HL-60/S4 treated with retinoic acid at 250 ng/mL for 4 days and 3 days (cell line): ENCODE measurements at regions not wholly inside any gene's neighbourhood (a gene's known extent, or its start where the extent isn't known, plus 50 kb on each side); places are given as distances from the start of the nearest gene placed in this dataset.

Experiments
- in situ Hi-C: fragments of 300-500 bp; cut with MboI; formaldehyde crosslinking; loops from 2 replicates; pipeline ENCODE4 v1.7.0; 2022; ENCODE audit warnings: low sequenced_read_pairs

DNA sequence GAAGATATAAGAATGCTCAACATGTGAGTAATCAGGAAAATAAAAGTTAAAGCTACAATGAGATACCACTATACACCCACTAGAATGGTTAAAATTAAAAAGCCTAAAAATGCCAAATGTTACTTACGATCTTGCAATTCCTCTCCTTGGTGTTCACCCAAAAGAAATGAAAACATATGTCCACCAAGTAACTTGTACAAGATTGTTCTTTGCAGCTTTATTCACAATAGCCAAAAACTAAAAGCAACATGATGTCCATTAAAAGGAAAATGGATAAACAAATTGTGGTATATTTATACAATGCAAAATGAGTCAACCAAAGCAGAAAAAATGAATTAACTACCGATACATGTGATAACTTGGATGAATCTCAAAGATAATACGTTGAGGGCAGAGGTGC is 301.6 kb upstream of the THBS1 start:
- in situ Hi-C loops = no loop called here

DNA sequence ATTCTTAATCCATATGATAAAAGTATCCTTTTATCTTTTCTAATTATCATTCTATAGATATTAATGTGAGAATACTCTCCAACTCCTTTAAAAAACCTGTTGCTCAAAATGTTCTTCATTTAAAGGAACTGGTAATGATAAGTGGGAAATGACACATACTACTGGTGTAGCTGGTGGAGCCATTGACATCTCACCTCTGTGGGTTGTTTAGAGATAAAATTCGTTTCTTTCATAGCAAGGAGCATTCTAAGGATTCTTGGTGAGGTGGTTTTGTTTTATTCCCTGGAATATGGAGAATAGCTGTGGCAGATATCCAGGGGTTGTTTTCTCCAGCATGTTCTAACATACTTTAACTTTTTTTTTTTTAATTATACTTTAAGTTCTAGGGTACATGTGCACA is 299.8 kb upstream of the THBS1 start:
- in situ Hi-C loops = no loop called here

DNA sequence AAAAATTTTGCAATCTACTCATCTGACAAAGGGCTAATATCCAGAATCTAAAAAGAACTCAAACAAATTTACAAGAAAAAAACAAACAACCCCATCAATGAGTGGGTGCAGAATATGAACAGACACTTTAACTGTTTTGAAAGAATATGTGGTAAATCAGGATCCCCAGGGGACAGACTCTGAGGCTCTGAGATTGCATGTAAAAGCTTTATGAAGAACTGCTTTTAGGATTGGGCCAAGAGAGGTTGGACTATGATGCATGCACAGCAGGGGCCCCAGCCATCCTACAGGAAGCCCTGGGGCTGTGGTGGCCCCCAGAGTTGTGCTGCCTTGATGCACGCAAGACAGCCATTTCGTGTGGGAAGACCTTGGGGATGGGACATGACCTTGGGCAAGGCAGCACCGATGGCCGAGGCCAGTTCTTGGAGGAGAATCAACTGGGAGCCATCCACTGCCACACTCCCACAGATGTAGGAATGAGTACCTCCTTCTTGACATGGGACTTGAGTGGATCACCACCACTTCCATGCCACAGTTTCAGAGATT is 298.1 kb upstream of the THBS1 start:
- in situ Hi-C loops = no loop called here

DNA sequence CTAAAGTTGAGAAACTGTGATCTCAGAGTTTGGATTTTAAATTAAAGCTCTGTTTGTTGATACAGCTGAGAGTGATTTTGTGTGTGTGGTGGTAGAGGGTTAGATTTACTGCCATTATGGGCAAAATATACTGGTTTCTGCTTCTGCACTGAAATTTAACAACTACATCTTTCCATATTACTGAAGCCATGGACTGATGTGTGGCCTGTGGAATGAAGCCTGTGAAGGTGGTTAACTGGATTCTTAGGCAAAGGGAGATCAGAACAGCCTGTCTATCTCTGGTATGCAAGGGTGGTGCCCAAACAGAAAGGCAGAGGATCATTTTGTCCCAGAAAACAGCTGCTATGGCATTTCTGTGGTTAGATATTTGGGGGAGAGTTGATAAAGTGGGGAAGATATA is 297.3 kb upstream of the THBS1 start:
- in situ Hi-C loops = no loop called here

DNA sequence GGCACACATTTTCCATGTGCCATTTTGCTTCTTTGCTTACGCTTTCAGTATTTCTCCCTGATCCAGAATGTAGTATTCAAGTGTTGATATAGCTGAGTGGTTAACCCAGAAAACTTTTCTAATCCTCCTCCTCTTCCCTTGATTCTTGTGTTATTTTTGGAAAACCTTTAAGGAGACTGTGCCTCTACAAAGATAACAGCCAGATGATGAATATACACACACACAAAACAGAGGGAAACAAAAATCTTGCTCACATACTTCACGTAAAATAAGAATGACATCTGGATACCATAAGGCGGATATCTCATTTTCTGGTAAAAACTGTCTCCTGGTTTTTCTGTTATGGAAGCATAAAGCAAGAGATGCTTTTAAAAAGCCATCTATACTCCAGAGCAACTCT is 295.8 kb upstream of the THBS1 start:
- in situ Hi-C loops = no loop called here

DNA sequence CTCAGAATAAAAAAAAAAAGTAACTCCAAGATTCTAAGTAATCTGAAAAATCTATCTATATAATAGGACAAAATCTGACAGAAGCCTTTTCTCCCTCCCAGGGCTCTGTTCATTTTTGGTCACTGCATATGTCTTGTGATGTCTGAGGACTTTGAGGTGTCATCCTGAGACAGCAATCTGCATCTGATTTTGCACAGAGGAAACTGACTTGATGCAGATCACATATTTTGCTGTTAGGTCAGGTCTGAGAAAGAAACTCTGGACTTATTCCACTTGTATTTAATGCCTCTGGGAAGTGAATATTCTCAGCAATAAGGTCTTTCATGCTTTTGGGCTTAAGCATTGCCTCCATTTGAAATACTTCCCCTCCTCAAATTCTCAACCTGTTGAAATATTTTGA is 295.2 kb upstream of the THBS1 start:
- in situ Hi-C loops = no loop called here

DNA sequence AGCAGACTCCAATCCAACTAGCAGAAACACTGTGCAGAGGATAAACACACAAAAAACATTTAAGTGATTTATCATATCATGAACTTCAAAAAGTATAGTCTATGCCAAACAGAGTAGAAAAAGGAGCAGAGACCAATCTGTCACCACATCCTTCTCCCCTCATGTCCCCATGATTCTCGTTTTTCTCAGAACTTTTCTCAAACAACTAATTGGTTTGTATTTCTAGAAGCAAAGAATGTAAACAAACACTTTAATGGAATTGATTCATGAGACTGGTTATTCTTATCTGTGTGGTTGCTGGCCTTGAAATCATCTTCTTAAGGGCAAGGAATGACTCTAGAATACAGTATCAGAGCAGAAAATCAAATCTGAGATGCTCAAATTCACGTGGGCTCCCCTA is 294.2 kb upstream of the THBS1 start:
- in situ Hi-C loops = no loop called here

DNA sequence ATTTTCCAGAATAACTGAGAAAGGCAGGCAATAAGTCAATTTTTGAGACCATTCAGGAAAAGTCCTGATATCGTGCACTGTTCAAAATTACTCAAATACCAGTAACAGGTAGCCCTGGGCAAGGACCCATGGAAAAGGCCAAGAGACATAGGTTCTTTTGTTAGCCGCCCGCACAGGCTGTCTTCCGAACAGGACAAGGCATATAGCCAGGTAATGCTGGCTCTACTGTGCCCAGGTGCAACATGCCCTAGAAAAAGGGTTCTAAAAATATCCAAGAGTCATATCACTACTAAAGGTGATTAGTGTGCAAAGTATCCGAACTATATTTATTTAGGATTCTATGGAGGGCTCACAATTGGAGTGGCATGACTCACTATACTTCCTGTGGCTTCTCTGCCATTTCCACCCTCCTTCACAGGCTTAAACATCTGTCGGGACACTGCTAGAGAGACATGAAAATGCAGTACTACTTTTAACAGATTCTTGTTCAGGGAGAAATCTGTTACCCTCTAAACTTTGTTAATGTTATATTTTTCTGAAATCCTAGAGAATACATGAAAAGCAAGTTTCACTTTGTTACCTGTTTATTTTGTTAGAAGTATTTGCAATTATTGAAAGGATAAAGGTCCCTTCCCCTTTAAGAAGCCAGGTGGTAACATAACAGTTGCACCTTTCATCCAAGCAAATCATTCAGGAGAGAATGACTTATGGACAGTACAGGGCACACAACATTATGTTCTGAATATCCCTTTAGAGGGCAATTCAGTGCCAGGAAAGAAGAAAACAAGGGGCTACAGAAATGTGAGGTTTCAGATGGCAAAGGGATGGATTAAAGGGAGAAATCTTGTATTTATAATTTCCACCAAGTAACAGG is 293.3 kb upstream of the THBS1 start:
- in situ Hi-C loops = no loop called here

DNA sequence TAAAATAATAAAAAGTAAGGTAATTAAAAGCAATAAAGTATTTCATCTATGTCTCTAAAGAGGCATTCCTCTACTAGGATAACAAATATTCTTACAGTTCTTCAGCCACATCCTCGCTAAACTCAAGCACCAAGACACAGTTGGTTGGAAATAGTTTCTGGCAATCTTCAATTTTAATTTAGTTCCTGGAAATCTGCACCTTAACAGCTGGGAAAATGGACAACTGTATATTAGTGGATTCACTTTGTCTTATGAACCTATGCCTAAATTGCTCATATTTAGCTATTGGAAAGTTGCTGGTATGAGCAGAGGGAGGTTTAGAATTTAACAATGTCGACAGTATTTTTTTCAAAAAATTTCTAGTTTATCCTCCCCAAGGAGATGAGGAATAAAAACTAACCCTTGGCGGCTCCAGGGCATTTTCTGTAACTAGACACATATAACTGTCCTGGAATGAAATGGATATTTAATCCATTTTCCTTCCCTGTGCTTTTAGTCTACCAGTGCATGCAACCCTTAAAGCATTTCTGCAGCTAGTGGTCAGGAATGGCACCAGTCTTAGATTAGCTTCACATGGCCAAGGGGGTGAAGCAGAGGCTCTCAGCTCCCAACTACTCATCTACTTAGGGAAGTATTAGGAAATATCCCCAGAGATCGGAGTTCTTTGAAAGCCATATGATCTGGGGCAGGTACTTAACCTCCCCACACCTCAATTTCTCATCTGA is 290.0 kb upstream of the THBS1 start:
- in situ Hi-C loops = no loop called here

DNA sequence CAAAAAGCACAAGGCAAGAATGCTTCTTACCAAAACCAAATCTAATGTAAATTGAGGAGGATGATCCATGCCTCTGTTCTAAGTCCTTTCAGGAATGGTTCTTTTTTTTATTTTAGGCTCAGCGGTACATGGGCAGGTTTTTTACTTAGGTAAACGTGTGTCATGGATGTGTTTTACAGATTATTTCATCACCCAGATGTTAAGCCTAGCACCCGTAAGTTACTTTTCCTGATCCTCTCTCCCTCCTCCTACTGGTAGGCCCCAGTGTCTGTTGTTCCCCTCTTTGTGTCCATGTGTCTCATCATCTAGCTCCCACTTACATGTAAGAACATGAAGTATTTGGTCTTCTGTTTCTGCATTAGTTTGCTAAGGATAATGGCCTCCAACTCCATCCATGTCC is 289.2 kb upstream of the THBS1 start:
- in situ Hi-C loops = no loop called here

DNA sequence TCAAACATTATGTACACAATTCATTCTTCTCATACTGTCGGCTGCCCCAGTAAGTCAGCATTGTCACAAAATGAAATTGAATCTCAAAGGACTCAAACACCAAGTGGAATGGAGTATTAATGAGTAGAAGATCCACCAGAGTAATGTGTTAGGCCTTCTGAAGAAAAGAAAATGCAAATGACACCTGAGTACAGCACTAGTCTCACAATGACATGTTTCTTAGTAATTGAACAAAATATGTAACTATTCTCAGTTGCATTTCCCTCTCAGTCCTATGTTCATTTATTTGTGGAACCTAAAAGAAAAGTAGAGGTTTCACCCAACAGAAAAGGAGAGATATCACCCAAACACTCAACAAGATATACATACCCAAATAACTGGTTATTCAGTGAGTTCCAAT is 283.9 kb upstream of the THBS1 start:
- in situ Hi-C loops = no loop called here

DNA sequence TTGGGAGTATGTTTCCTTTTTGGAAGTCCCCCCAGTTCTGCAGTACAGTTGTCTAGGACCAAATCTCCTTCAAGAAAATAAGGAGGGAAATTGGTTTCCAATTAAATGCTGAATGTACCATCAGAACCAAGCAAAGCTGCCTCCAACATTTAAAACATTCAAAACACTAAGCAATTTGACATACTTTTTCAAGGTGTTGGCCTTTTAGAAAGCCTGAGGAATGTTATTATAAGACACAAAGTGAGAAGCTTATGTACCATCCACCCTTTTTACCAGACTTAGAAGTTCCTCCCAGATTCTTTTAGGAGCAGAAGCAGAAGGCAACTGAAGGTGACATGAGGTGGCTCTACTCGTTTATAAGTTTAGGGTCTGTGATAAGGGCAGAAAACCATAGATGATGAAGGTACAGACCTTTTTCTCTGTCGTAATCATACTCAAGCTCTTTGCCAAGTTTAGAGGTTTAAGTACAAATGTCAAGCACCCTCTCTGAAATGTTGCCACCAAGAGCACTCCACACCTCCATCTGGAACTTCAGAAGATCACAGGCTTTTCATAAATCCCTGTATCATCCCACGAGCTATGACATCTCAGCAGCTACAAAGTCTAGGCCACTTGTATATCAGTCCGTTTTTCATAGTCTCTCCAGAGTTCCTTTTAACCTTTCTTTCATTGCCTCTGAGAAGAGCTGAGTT is 282.5 kb upstream of the THBS1 start:
- in situ Hi-C loops = no loop called here

DNA sequence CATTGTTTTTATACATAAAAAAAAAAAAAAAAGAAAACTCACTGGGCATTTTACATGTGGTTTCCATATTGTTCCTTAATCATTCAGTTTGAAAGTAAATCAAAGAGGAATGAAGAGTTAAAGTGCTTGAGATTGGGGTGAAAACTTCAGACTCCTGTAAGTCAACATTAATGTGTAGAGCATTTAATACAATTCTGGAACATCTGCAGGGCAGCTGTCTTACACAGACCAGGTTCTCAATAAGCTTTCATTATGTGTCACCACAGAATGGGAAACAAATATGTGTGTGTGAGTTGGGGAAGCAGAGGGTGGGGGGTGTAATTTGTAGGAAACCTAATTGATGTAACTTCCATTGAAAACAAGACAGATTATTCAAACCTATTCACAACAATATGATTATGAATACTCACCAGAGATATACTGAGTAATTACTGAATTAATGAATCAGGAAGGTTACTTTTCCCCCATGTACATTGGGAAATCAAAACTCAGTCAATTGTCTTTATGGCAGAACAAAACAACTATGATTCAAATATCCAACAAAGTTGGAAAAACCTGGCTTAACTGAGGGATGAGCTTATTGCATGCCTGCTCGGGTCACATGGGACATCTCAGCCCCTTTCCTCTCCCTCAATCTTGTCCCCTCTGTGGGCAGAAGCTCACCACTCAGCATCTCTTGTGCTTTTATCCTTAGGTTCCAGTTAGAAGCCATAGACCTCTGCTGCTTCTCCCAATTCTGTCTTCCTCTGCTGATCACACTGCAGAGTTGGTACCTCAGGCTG is 281.2 kb upstream of the THBS1 start:
- in situ Hi-C loops = no loop called here

DNA sequence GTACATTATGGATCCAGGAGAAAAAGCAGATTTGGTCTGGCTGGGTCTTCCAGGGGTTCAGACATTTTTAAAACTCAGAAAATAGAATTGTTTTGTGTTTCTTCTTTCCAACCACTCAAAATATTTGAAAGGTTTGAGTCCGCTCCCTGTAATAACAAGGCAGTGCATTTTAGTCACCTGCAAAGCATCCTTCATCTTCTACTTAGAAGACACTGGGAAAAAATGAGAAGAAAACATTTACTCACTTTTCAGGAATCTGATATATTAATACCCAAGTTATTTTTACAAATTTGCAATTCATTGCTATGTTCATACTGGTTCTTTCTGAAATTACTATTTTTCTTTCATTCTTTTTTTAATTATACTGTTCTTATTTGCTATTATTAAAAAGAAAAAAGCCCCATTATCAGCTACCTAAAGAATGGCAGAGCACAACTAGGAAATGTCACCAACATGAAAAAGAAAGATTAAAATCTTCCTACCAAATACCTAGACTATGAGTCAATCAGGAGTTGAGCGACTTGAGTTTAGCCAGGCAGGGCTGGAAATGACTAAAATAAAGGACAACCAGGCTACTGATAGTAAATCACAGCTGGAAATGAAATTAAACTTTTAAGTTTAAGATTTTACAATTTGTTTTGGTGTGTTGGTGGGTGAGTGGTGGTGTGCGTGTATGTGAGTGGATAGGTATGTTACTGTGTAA is 280.3 kb upstream of the THBS1 start:
- in situ Hi-C loops = no loop called here

DNA sequence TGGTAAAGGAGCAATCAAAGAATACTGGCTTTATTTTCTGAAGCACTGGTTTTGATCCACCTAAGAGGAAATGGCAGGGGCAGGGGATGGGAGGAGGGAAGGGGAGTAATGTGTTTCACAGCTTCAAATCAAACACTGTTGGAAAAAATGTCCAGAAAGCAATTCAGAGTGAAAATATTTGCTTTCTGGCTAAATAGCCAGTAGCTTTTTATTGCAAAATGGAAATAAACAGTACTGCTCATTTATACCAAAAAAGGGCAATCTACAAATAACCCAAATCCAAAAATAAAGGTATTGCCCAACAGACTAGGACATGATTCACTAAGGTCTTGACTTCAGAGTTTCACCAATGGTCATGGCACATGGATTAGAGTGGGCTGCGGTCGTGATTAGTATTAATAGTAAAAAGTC is 279.3 kb upstream of the THBS1 start:
- in situ Hi-C loops = no loop called here

DNA sequence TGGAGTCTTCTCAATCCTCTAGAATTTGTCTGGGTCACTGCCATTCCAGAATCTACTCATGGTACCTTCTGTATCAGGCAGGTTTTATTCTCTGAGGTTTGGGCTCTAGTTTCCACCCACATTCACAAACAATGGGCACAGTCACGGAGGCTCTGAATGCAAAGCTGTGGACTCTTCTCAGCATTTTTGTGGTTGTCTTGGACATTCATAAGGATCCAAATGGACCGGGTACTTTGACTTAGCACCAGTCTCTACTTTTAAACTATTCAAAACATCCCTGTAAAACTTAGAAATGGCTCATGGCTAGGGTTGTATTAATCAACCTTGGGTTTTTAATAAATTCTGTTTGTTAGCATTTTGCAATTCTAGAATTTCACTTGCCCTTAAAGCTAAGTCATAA is 277.9 kb upstream of the THBS1 start:
- in situ Hi-C loops = no loop called here

DNA sequence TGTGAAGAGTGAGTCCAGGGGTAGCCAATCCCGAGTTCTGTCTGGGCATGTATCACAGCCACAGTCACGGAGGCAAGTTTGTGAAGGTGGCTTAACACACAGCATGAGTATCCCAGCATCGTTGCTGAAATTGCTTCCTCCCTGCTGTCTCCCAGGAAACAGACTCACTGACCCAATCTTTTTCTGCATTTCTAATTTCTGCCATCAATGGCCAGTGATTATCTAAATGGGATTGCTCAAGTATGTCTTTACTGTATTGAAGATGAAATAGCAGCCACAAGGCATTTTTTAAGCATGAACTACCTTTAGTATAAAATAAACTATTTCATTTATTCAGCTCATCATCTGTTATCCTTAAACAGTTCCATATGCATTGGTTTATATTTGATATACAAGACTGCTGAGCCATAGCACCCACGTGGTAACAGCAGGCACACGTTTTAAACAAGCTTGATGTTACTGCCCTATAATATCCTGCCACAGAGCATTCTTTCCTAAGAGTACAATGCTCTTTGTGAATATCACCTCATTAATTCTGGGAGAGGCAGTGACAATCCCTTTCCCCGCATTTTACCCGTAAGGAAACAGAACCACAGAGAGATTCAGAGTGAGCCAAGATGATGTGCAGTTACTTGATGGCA is 276.6 kb upstream of the THBS1 start:
- in situ Hi-C loops = no loop called here

DNA sequence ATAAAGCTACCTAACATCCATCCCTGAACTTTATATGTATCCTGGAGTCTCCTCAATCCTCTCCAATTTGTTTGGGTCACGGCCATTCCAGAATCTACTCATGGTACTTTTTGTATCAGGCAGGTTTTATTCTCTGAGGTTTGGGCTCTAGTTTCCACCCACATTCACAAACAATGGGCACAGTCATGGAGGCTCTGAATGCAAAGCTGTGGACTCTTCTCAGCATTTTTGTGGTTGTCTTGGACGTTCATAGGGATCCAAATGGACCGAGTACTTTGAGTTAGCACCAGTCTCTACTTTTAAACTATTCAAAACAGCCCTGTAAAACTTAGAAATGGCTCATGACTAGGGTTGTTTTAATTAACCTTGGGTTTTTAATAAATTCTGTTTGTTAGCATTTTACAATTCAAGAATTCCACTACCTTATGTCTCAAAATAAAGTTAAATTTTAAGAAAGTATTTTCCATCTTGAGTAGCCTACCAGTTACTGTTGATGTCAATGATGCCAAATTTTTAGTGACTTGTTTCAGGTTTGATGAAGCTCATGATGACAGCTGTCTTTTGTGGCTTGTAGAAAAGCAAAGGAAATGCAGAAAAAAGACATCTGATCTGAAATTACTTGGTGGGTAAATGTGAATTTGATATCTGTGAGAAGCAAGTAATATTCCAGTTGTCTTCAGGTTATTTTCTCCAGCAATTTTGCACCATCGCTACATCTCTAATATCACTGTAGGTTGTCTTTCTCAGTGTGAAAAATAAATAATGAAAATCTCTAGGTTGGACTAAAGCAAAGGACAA is 275.7 kb upstream of the THBS1 start:
- in situ Hi-C loops = no loop called here

DNA sequence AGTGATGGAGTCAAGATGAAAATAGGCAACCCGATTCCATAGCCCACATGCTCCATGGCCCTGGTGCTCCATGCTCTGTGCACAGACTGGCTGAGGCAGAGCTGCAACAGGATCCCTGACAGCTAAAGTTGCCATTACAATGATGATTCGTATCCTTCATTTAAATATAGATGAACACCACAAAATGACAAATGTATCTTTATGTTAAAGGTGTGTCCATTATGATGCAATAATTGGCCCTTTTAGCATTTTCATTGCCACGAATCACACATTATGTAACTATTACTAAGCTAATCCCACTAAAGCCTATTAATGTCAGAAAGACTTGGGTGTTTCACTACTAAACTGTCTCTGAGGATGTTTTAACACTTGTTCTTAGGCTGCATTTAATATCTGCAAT is 270.2 kb upstream of the THBS1 start:
- in situ Hi-C loops = loop anchor here (10.0 kb wide), 1 partner anchor 274 kb away; the partner anchor contains the start of gene THBS1
